Ramos (cell line): ENCODE measurements at regions not wholly inside any gene's neighbourhood (a gene's known extent, or its start where the extent isn't known, plus 50 kb on each side); places are given as distances from the start of the nearest gene placed in this dataset.

ENCODE experiments used
- in situ Hi-C: fragments of 300-500 bp; cut with MboI; formaldehyde crosslinking; loops from one replicate; pipeline ENCODE4 v1.14.3; 2022; ENCODE audit warnings: low sequenced_read_pairs; ENCODE audit not compliant: unreplicated experiment

DNA sequence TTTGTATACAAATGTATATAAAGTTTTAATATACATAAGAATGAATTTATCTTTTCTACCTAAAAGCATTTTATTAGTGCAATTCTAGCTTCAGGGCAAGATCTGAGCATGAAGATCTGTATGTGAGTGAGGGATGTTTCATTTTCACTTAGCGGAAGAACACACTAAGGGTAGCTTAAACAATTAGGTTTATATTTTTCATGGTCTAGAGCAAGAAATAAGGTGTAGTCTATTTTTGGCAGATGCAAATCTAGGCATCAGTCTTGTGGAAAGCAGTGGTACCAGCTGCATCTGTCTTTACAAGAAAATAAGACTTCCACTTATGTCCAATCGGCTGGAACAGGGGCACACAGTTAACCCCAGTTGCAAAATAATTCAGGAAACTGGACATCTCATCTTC lies 433.3 kb downstream of the ADAM29 start:
- in situ Hi-C loops = no loop called here

DNA sequence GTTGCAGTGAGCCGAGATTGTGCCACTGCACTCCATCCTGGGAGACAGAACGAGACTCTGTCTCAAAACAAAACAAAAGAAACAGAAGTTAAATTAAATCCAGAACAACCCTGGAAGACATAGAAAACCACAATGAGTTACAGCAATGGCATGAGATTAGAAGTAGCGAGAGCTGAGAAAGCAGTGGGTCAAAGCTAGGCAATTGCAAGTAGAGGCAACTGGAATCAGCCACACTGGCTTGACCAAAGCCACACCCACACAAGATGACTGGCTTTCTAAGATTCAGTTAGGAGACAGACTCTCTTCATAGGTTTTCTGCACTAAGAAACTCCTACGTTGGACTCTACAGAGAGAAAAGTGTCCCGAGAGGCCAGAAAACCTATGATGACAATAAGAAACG lies 443.0 kb downstream of the GPM6A start:
- in situ Hi-C loops = no loop called here

DNA sequence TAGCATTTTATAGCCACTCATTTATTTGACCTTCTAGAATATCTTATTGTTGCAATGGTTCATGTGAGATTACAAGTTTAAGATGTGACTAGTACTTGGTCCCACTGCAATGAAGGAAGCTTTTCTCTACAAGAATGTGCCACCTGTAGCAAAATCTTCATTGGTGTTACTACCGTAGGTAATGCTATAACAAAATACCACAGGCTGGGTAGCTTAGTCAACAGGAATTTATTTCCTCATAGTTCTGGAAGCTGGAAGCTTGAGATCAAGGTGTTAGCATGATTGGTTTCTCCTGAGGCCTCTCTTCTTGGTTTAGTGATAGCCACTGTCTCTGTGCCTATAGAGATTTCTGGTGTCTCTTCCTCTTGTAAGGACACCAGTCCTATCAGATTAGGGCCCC lies 441.0 kb downstream of the GPM6A start:
- in situ Hi-C loops = no loop called here

GRCh38 chr4:175373031-175373430 lies 439.0 kb downstream of the GPM6A start:
- in situ Hi-C loops = no loop called here

- in situ Hi-C loops = no loop called here
These were observed 437.6 kb downstream of the GPM6A start for GRCh38 chr4:175374459-175374858.

DNA sequence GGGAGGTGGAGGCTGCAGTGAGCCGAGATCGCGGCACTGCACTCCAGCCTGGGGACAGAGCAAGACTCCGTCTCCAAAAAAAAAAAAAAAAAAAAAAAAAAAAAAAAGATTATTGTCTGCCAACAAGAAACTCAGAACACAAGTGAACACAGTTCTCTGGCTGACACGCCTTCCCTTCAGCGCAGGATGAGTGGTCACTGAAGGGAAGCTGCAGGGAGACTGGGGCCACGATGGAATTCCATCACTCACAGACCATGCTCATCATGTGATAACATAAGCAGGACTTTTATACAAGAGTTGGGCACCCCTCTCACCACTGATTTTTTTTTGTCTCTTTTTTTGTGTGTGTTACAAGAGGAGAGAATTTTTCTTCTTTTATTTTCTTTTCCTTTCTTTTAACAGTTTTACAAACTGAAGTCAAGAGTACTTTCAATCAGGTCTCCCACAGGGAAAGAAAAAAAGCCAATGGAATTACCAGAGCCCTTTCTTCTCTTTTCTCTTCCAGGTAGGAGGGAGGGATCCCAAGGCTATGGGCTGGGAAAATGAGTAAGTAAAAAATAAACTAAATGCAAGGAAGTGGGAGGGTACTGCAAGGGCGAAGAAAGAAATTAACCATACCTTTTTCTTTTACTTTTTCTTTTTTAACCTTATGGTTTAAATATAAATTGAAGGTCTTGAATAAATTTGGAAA lies 435.6 kb downstream of the GPM6A start:
- in situ Hi-C loops = no loop called here

GRCh38 chr4:175377203-175377602 lies 434.9 kb downstream of the GPM6A start:
- in situ Hi-C loops = no loop called here

- in situ Hi-C loops = no loop called here
These were observed 433.7 kb downstream of the GPM6A start for GRCh38 chr4:175378372-175378771.

- in situ Hi-C loops = no loop called here
These were observed 431.2 kb downstream of the GPM6A start for GRCh38 chr4:175380841-175381240.

DNA sequence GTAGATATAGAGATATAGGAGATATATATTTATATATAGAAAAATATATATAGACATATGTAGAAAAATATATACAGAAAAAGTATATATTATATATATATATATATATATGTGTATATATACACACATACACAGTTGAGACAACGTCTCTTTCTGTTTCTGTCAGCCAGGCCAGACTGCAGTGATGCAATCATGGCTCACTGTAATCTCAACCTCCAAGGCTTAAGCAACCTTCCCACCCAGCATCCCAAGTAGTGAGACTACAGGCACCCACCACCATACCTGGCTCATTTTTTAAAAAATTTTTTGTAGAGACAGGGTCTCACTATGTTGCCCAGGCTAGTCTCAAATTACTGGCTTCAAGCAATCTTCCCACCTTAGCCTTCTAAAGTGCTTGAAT lies 426.3 kb downstream of the GPM6A start:
- in situ Hi-C loops = no loop called here

DNA sequence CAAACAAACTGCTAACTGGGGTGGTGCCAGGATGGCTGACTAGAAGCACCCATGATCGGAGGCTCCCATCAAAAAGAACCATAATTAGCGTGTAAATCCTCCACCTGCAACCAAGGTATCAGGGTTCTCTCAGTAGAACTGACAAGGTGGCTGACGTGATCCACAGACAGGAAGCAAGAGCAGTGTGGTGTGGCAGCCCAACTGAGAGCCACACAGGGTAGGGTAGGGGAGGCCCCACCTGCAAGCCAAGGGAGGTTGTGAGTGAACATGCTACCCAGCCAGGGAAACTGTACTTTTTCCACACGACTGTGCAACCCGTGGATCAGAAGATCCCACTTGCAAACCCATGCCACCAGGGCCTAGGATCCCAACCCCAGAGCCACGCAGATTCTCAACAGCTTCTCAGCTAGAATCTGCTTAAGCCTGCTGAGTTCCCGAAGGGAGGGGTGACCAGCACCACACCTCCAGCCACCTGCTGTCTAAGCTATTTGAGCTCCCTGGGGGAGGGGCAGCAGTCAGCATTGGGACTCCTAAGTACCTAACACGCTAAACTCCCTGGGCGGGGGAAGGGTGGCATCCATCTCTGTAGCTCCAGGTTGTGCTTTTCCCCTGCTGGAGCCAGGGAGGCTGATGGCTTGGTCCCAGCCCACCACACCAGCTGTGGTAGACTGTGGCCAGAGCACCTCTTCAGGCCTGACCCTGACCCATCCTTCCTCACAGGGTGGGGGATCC lies 425.1 kb downstream of the GPM6A start:
- in situ Hi-C loops = no loop called here

DNA sequence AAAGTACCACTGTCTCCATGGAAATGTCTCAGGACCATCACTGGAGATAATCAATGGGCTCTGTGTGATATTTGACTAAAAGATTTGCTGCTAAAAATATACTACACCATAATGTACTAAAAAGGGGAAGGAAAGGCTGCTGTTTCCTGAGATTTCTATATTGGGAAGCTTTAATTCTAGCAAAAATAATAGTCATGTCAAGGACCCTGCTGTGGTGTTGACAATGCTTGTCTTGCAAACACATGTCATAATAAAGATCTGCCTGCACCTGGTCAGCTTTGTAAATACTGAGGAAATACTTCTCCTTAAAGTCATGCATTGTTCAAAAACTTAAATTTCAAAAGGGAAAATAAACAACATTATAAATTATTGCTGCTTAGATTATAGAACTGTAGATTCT lies 417.9 kb downstream of the GPM6A start:
- in situ Hi-C loops = no loop called here

- in situ Hi-C loops = no loop called here
These were observed 406.1 kb downstream of the GPM6A start for GRCh38 chr4:175405961-175406360.

GRCh38 chr4:175407926-175408325 lies 404.1 kb downstream of the GPM6A start:
- in situ Hi-C loops = no loop called here

- in situ Hi-C loops = no loop called here
These were observed 400.8 kb downstream of the GPM6A start for GRCh38 chr4:175411251-175411650.

GRCh38 chr4:175412161-175412560 lies 399.9 kb downstream of the GPM6A start:
- in situ Hi-C loops = no loop called here

GRCh38 chr4:175412746-175413145 lies 399.3 kb downstream of the GPM6A start:
- in situ Hi-C loops = no loop called here

- in situ Hi-C loops = no loop called here
These were observed 398.5 kb downstream of the GPM6A start for GRCh38 chr4:175413561-175413960.

DNA sequence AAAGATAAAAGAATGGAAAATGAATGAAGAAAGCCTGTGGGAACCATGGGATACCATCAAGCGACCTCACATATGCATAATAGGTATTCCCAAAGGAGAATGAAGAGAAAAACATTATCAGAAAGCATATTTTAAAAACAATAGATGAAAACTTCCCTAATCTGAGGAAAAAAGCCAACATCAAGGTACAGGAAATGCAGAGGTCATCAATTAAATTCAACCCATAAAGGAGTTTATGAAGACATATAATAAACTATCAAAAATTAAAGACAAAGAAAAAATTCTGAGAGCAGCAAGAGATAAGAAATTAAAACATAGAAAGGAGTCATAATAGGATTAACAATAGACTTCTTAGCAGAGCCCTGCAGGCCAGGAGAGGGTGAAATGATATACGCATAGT lies 397.5 kb downstream of the GPM6A start:
- in situ Hi-C loops = no loop called here

DNA sequence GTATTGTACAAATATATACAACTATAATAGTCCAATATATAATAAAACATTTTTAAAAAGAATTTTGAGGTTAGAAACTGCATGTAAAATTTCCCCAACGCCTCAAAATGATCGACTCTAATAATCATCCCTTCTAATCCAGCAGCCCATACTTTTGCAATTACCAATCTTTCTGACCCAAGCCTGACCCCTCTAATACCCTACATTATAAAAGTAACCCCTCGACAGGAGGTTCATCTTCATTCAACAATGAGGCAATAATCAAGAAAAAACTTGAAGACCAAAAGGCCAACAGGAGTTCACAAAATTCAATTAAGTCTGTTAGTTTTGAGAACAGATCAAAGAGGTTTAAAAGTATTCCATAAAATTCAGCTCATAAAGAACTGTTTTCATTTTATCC lies 393.5 kb downstream of the GPM6A start:
- in situ Hi-C loops = no loop called here

GRCh38 chr4:175419236-175419718 lies 392.8 kb downstream of the GPM6A start:
- in situ Hi-C loops = no loop called here

DNA sequence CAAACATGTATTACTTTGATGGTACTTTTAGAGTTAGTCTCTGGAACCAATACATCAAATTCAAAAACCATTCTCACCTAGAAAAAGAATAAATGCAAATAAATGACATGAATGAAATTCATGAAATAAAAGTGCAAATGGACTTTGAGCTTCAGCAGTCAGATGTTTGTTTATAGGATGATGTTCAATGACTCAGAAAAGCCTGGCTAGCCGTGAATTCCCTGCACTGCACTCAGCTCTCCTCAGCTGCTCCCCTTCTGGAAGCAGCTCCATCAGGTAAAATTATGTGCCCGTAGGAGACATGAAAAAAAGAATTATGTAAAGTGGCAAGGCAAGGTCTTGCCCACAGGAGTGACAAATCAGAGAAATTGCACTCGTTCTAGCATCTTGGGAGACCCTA lies 390.6 kb downstream of the GPM6A start:
- in situ Hi-C loops = no loop called here
